GM13977 (cell line): ENCODE measurements at regions not wholly inside any gene's neighbourhood (a gene's known extent, or its start where the extent isn't known, plus 50 kb on each side); places are given as distances from the start of the nearest gene placed in this dataset.

Experiments used
- DNase-seq: peaks from one replicate; pipeline ENCODE4 v3.0.0; 2012; ENCODE audit warnings: low spot score
- CTCF ChIP-seq: IDR thresholded peaks from 2 replicates; pipeline ENCODE4 v1.5.1; 2012; ENCODE audit warnings: mild to moderate bottlenecking, control low read depth; ENCODE audit not compliant: insufficient read depth; ENCODE audit errors: extremely low read depth, missing control alignments
- in situ Hi-C: fragments of 300-500 bp; cut with MboI; formaldehyde crosslinking; loops from one replicate; pipeline ENCODE4 v1.12.0; 2022; ENCODE audit warnings: low sequenced_read_pairs, low pct_unique_long_range_greater_than_20kb, mixed read lengths, inconsistent platforms; ENCODE audit not compliant: unreplicated experiment

GRCh38 chr7:46802479-46802878 is 779.4 kb downstream of the TNS3 start:
- TF ChIP-seq CTCF = no peak

GRCh38 chr7:46791188-46791587 is 790.7 kb downstream of the TNS3 start:
- in situ Hi-C loops = no loop called here
- no peak for DNase-seq
- TF ChIP-seq CTCF = no peak

More at GRCh38 chr7:46802479-46802878, 779.4 kb downstream of the TNS3 start:
- no peak for DNase-seq
- in situ Hi-C loops = no loop called here

GRCh38 chr7:46786995-46787394 is 794.9 kb downstream of the TNS3 start:
- in situ Hi-C loops = no loop called here
- no peak for DNase-seq
- no peak for TF ChIP-seq CTCF

- TF ChIP-seq CTCF = no peak
- DNase-seq = no peak
- in situ Hi-C loops = no loop called here
These were observed 795.5 kb downstream of the TNS3 start for GRCh38 chr7:46786221-46786954.

- in situ Hi-C loops = no loop called here
- TF ChIP-seq CTCF = no peak
- DNase-seq = no peak
These were observed 797.2 kb downstream of the TNS3 start for GRCh38 chr7:46784732-46785131.

GRCh38 chr7:46781901-46782439 is 799.9 kb downstream of the TNS3 start:
- no peak for DNase-seq
- no peak for TF ChIP-seq CTCF
- in situ Hi-C loops = no loop called here
